Left lung (tissue), 4 donors: ENCODE measurements at regions not wholly inside any gene's neighbourhood (a gene's known extent, or its start where the extent isn't known, plus 50 kb on each side); places are given as distances from the start of the nearest gene placed in this dataset.

Experiments
- ATAC-seq: fragments of 200-7000 bp; cut with Tn5 transposase; one replicate; pipeline ENCODE4 v1.9.1; 2020; ENCODE audit warnings: moderate library complexity
- DNase-seq, 4 donors: peaks; one replicate each; pipeline ENCODE4 v3.0.0-alpha.2; 2013 to 2020
- H3K27ac ChIP-seq, 2 donors: fragments of 200-600 bp; sonication (generic) in 1 of 2; one replicate each; pipeline versions ENCODE4 v1.5.0 to v1.8.0; 2020 to 2021
- H3K27me3 ChIP-seq, 2 donors: fragments of 200-600 bp; sonication (generic) in 1 of 2; one replicate each; pipeline versions ENCODE4 v1.5.0 to v1.8.0; 2020 to 2021
- H3K36me3 ChIP-seq, 2 donors: fragments of 200-600 bp; sonication (generic) in 1 of 2; one replicate each; pipeline versions ENCODE4 v1.5.0 to v1.8.0; 2020 to 2021
- H3K4me1 ChIP-seq, 2 donors: fragments of 200-600 bp; one replicate each; pipeline ENCODE4 v1.8.0; 2021
- H3K4me3 ChIP-seq, 2 donors: fragments of 200-600 bp; sonication (generic) in 1 of 2; one replicate each; pipeline versions ENCODE4 v1.5.0 to v1.8.0; 2020 to 2021; ENCODE audit warnings: mild to moderate bottlenecking in 1 of 2
- H3K9me3 ChIP-seq, 2 donors: fragments of 200-600 bp; sonication (generic) in 1 of 2; one replicate each; pipeline versions ENCODE4 v1.5.0 to v1.8.0; 2020 to 2021
- CTCF ChIP-seq, 2 donors: fragments of 200-600 bp; sonication (generic) in 1 of 2; IDR thresholded peaks; one replicate each; pipeline versions ENCODE4 v1.5.0 to v1.8.0; 2021; ENCODE audit warnings: antibody characterized with exemption in 2 of 2
- intact Hi-C, 2 donors: fragments of 100-400 bp; cut with DNase I; formaldehyde crosslinking; loops; one replicate each; pipeline versions ENCODE4 v1.11.2 to v1.14.2; 2022
- donor health status: DM: no; HTN: yes; CAD: no.
- donor health status: DM: no; HTN: no; CAD: no.

GRCh38 chr16:79372503-79373184 lies 227.9 kb downstream of the MAF start:
- H3K27me3 ChIP-seq = no peaks in the 10 kb centered on the region
- no peaks in the 10 kb centered on the region for H3K9me3 ChIP-seq
- no peak overlapping the region for H3K4me3 ChIP-seq
- ATAC-seq (peak; percentile 88), DNase-seq (peak in 1 of 4 donors; percentile 56)
- intact Hi-C loops = no loop called here
- no peaks in the 10 kb centered on the region for H3K36me3 ChIP-seq
- H3K27ac ChIP-seq = no peak overlapping the region
- H3K4me1 ChIP-seq = no peaks in the 10 kb centered on the region
- no peak for TF ChIP-seq CTCF (IDR thresholded peaks at IDR 0.05)

- intact Hi-C loops = no loop called here
- H3K4me1 ChIP-seq = no peaks in the 10 kb centered on the region
- DNase-seq (no peak), ATAC-seq (no peak)
- H3K27me3 ChIP-seq = no peaks in the 10 kb centered on the region
- H3K9me3 ChIP-seq = no peaks in the 10 kb centered on the region
- no peak overlapping the region for H3K4me3 ChIP-seq
- H3K36me3 ChIP-seq = no peaks in the 10 kb centered on the region
- H3K27ac ChIP-seq = no peak overlapping the region
- no peak for TF ChIP-seq CTCF (IDR thresholded peaks at IDR 0.05)
Observed at GRCh38 chr16:79370736-79371135, 229.8 kb downstream of the MAF start.

GRCh38 chr16:79369796-79370195 lies 230.7 kb downstream of the MAF start:
- Histone ChIP-seq H3K9me3 (no peaks in the 10 kb centered on the region), H3K4me1 (no peaks in the 10 kb centered on the region), H3K4me3 (no peak overlapping the region), H3K36me3 (no peaks in the 10 kb centered on the region), H3K27ac (no peak overlapping the region), H3K27me3 (no peaks in the 10 kb centered on the region)
- intact Hi-C loops = no loop called here
- ATAC-seq = no peak
- no peak for TF ChIP-seq CTCF (IDR thresholded peaks at IDR 0.05)
- DNase-seq = no peak

GRCh38 chr16:79367822-79368221 lies 232.7 kb downstream of the MAF start:
- Histone ChIP-seq H3K4me3 (no peak overlapping the region), H3K36me3 (no peaks in the 10 kb centered on the region), H3K9me3 (no peaks in the 10 kb centered on the region), H3K4me1 (no peaks in the 10 kb centered on the region), H3K27me3 (no peaks in the 10 kb centered on the region), H3K27ac (no peak overlapping the region)
- TF ChIP-seq CTCF (IDR thresholded peaks at IDR 0.05) = no peak
- intact Hi-C loops = no loop called here
- DNase-seq = no peak
- ATAC-seq = no peak

- Histone ChIP-seq H3K4me3 (no peak overlapping the region), H3K27me3 (no peaks in the 10 kb centered on the region), H3K36me3 (no peaks in the 10 kb centered on the region), H3K4me1 (no peaks in the 10 kb centered on the region), H3K27ac (no peak overlapping the region), H3K9me3 (no peaks in the 10 kb centered on the region)
- ATAC-seq (no peak), DNase-seq (no peak)
- intact Hi-C loops = no loop called here
- no peak for TF ChIP-seq CTCF (IDR thresholded peaks at IDR 0.05)
Observed at GRCh38 chr16:79366635-79367034, 233.9 kb downstream of the MAF start.
